B cell (primary cell): ENCODE measurements at regions not wholly inside any gene's neighbourhood (a gene's known extent, or its start where the extent isn't known, plus 50 kb on each side); places are given as distances from the start of the nearest gene placed in this dataset.

Experiments used
- ATAC-seq: fragments of 200-7000 bp; cut with Tn5 transposase; one replicate; pipeline ENCODE4 v1.10.0; 2021; ENCODE audit warnings: low read depth, mild to moderate bottlenecking, moderate number of reproducible peaks, moderate library complexity
- CTCF ChIA-PET: fragments of 350-600 bp; sonication (Branson Sonifier 250); formaldehyde crosslinking; loops from one replicate; lab custom pipeline; 2021; ENCODE audit warnings: antibody characterized with exemption, inconsistent platforms; lab: Charles Lee
- POLR2A ChIA-PET: fragments of 350-600 bp; sonication (Branson Sonifier 250); formaldehyde crosslinking; loops from one replicate; lab custom pipeline; 2021; ENCODE audit warnings: antibody characterized with exemption; lab: Charles Lee
- DNase-seq: peaks from one replicate; pipeline ENCODE4 v3.0.0; 2013
- H2AFZ ChIP-seq: 2 replicates; pipeline ENCODE4 v1.6.1; 2012; ENCODE audit warnings: mild to moderate bottlenecking, low read depth, low read length; ENCODE audit not compliant: insufficient read depth, poor library complexity, severe bottlenecking
- H3K27ac ChIP-seq, 2 donors: 1 replicate in 1 of 2; 2 replicates in 1 of 2; pipeline ENCODE4 v1.5.1; 2012 to 2013; ENCODE audit warnings: low read length in 2 of 2, mild to moderate bottlenecking in 2 of 2, moderate library complexity in 1 of 2
- H3K27me3 ChIP-seq, 4 experiments: fragments of 200-600 bp in 1 of 4; sonication (generic) in 1 of 4; replicated peaks in 1 of 4; 1 replicate in 2 of 4; 2 replicates in 2 of 4; pipeline versions ENCODE4 v1.6.1 to v1.7.0; 2013 to 2016; ENCODE audit warnings: low read length in 3 of 4, mild to moderate bottlenecking in 2 of 4, mixed read lengths in 1 of 4, moderate library complexity in 1 of 4; ENCODE audit not compliant: insufficient read depth in 4 of 4, control insufficient read depth in 3 of 4; ENCODE audit errors: control extremely low read depth in 1 of 4
- H3K36me3 ChIP-seq, 2 experiments: replicated peaks in 1 of 2; 1 replicate in 1 of 2; 2 replicates in 1 of 2; pipeline versions ENCODE4 v1.6.1 to v1.7.1; 2013; ENCODE audit warnings: low read length in 1 of 2; ENCODE audit not compliant: insufficient read depth in 2 of 2, control insufficient read depth in 1 of 2; ENCODE audit errors: control extremely low read depth in 1 of 2, extremely low read depth in 1 of 2
- H3K4me1 ChIP-seq, 2 donors: fragments of 200-600 bp in 1 of 2; sonication (generic) in 1 of 2; 1 replicate in 1 of 2; 2 replicates in 1 of 2; pipeline versions ENCODE4 v1.5.1 to v1.6.1; 2013 to 2017; ENCODE audit warnings: low read length in 2 of 2; ENCODE audit not compliant: control insufficient read depth in 2 of 2, insufficient read depth in 2 of 2
- H3K4me2 ChIP-seq: replicated peaks from 2 replicates; pipeline ENCODE3; 2012; ENCODE audit warnings: mild to moderate bottlenecking, low read depth, low read length; ENCODE audit not compliant: poor library complexity, severe bottlenecking
- H3K4me3 ChIP-seq, 5 experiments: fragments of 200-600 bp in 1 of 5; sonication (generic) in 1 of 5; 1 replicate in 3 of 5; 2 replicates in 2 of 5; pipeline versions ENCODE4 v1.5.1 to v1.7.0; 2011 to 2016; ENCODE audit warnings: low read length in 4 of 5, mild to moderate bottlenecking in 4 of 5, low read depth in 2 of 5, control low read depth in 1 of 5, moderate library complexity in 1 of 5; ENCODE audit not compliant: insufficient read depth in 1 of 5; ENCODE audit errors: control extremely low read depth in 1 of 5, extremely low read depth in 1 of 5
- H3K79me2 ChIP-seq: fragments of 200-600 bp; sonication (generic); one replicate; pipeline ENCODE4 v1.6.0; 2016; ENCODE audit warnings: low read length; ENCODE audit not compliant: control insufficient read depth, insufficient read depth
- H3K9ac ChIP-seq: fragments of 200-600 bp; sonication (generic); 2 replicates; pipeline ENCODE4 v1.6.1; 2017; ENCODE audit warnings: mild to moderate bottlenecking, low read length, moderate library complexity
- H3K9me3 ChIP-seq, 3 donors: one replicate each; pipeline versions ENCODE4 v1.6.1 to v1.7.1; 2013; ENCODE audit warnings: low read length in 2 of 3; ENCODE audit not compliant: control insufficient read depth in 2 of 3, insufficient read depth in 1 of 3; ENCODE audit errors: control extremely low read depth in 1 of 3
- H4K20me1 ChIP-seq: 2 replicates; pipeline ENCODE4 v1.6.0; 2012; ENCODE audit warnings: mild to moderate bottlenecking, low read length; ENCODE audit not compliant: insufficient read depth, control insufficient read depth, poor library complexity, severe bottlenecking
- H3K27ac Mint-ChIP-seq: one replicate; pipeline ENCODE4 v1.8.0; 2021; ENCODE audit warnings: mixed read lengths
- H3K27me3 Mint-ChIP-seq: one replicate; pipeline ENCODE4 v1.8.0; 2021; ENCODE audit warnings: mixed read lengths
- H3K4me1 Mint-ChIP-seq: one replicate; pipeline ENCODE4 v1.8.0; 2021; ENCODE audit warnings: mixed read lengths
- H3K4me3 Mint-ChIP-seq: one replicate; pipeline ENCODE4 v1.8.0; 2021; ENCODE audit warnings: mixed read lengths
- H3K9me3 Mint-ChIP-seq: one replicate; pipeline ENCODE4 v1.8.0; 2022; ENCODE audit warnings: mixed read lengths; ENCODE audit not compliant: insufficient read depth
- CTCF ChIP-seq: fragments of 200-600 bp; IDR thresholded peaks from one replicate; pipeline ENCODE4 v1.8.0; 2022; ENCODE audit warnings: antibody characterized with exemption, mild to moderate bottlenecking
- EZH2 ChIP-seq: IDR thresholded peaks from 2 replicates; pipeline ENCODE4 v1.6.1; 2012; ENCODE audit warnings: borderline replicate concordance, low read depth, mild to moderate bottlenecking, moderate library complexity, low read length; ENCODE audit not compliant: insufficient read depth, poor library complexity, severe bottlenecking
- WGBS: methylation state at CpG from one replicate; pipeline ENCODE4 v1.1.5; 2013; ENCODE audit warnings: missing lambda C conversion rate; ENCODE audit not compliant: insufficient coverage; 5-methylcytosine and 5-hydroxymethylcytosine counted together
- intact Hi-C: fragments of 100-400 bp; cut with micrococcal nuclease; formaldehyde crosslinking; loops from one replicate; pipeline ENCODE4 v1.10.0; 2022

- Mint-ChIP-seq H3K4me1 (no peaks in the 10 kb centered on the region), H3K27ac (no peak overlapping the region), H3K27me3 (no peaks in the 10 kb centered on the region), H3K9me3 (no peaks in the 10 kb centered on the region), H3K4me3 (no peak overlapping the region)
- POLR2A ChIA-PET: no interaction called here
- Histone ChIP-seq H3K9ac (no peak overlapping the region), H3K4me2 (no peak overlapping the region), H3K79me2 (no peaks in the 10 kb centered on the region), H3K4me3 (no peak overlapping the region), H3K9me3 (no peaks in the 10 kb centered on the region), H2AFZ (no peak overlapping the region), H3K27ac (no peak overlapping the region), H3K4me1 (no peaks in the 10 kb centered on the region), H4K20me1 (no peaks in the 10 kb centered on the region), H3K27me3 (no peaks in the 10 kb centered on the region), H3K36me3 (no peaks in the 10 kb centered on the region)
- CTCF ChIA-PET: no interaction called here
- ATAC-seq (no peak), DNase-seq (no peak)
- WGBS: 90% methylated on average over 2 of the region's 7 CpGs
- intact Hi-C loops: no loop called here
- TF ChIP-seq EZH2: no peak
- TF ChIP-seq CTCF: no peak
Observed at GRCh38 chr1:81452693-81453366, 347.9 kb upstream of the ADGRL2 start.

GRCh38 chr1:81449786-81450185 lies 350.9 kb upstream of the ADGRL2 start:
- H3K4me3 Mint-ChIP-seq: no peak overlapping the region
- intact Hi-C loops: no loop called here
- Histone ChIP-seq H2AFZ (no peak overlapping the region), H3K4me3 (no peak overlapping the region), H3K36me3 (no peaks in the 10 kb centered on the region), H3K27ac (no peak overlapping the region), H3K4me2 (no peak overlapping the region), H3K79me2 (no peaks in the 10 kb centered on the region), H4K20me1 (no peaks in the 10 kb centered on the region), H3K9ac (no peak overlapping the region), H3K9me3 (no peaks in the 10 kb centered on the region), H3K4me1 (no peaks in the 10 kb centered on the region), H3K27me3 (no peaks in the 10 kb centered on the region)
- no peaks in the 10 kb centered on the region for H3K4me1 Mint-ChIP-seq
- no peaks in the 10 kb centered on the region for H3K9me3 Mint-ChIP-seq
- CTCF ChIA-PET: no interaction called here
- TF ChIP-seq EZH2 (no peak), CTCF (no peak)
- POLR2A ChIA-PET: no interaction called here
- ATAC-seq (no peak), DNase-seq (no peak)
- 89% methylated on average over 2 of the region's 2 CpGs for WGBS
- H3K27ac Mint-ChIP-seq: no peak overlapping the region
- no peaks in the 10 kb centered on the region for H3K27me3 Mint-ChIP-seq
